Endothelial cell of umbilical vein (primary cell): ENCODE measurements at regions not wholly inside any gene's neighbourhood (a gene's known extent, or its start where the extent isn't known, plus 50 kb on each side); places are given as distances from the start of the nearest gene placed in this dataset.

ENCODE experiments used
- BruUV-seq: library from RNA; stranded (reverse); fragments of 400-500 nt; replicated peaks from 2 replicates; lab custom pipeline; 2021; lab: Mats Ljungman, UMichigan
- CTCF ChIA-PET: fragments of 300-600, 350-600 bp; sonication (Branson Sonifier 250); formaldehyde crosslinking; loops from one replicate; lab custom pipeline; 2021; ENCODE audit warnings: antibody characterized with exemption, inconsistent platforms; lab: Charles Lee
- POLR2A ChIA-PET: fragments of 300-600, 350-600 bp; sonication (Branson Sonifier 250); formaldehyde crosslinking; loops from one replicate; lab custom pipeline; 2021; ENCODE audit warnings: antibody characterized with exemption, inconsistent platforms; lab: Charles Lee
- DNase-seq: peaks from one replicate; pipeline ENCODE4 v3.0.0-alpha.2; 2011; ENCODE audit warnings: low read depth, low spot score
- FAIRE-seq: peaks from 2 replicates; lab custom pipeline; 2011; peaks lifted over from hg19 to GRCh38; lab: Jason Lieb, UNC
- H2AFZ ChIP-seq: 2 replicates; pipeline ENCODE4 v1.6.0; 2012; ENCODE audit warnings: low read depth, low read length, control low read depth, inconsistent platforms
- H3K27ac ChIP-seq: 2 replicates; pipeline ENCODE4 v1.5.1; 2011; ENCODE audit warnings: low read depth, mild to moderate bottlenecking, control low read depth, low read length, moderate library complexity; ENCODE audit not compliant: insufficient read depth
- H3K27me3 ChIP-seq, 2 experiments: 2 replicates each; pipeline versions ENCODE4 v1.6.0 to v1.6.1; 2011; ENCODE audit warnings: low read length in 2 of 2, mixed read lengths in 1 of 2; ENCODE audit not compliant: control insufficient read depth in 2 of 2, insufficient read depth in 2 of 2
- H3K36me3 ChIP-seq, 2 experiments: 2 replicates in 1 of 2; 3 replicates in 1 of 2; pipeline ENCODE4 v1.5.1; 2011; ENCODE audit warnings: low read length in 2 of 2, mild to moderate bottlenecking in 1 of 2, moderate library complexity in 1 of 2; ENCODE audit not compliant: control insufficient read depth in 2 of 2, insufficient read depth in 2 of 2; ENCODE audit errors: extremely low read depth in 1 of 2
- H3K4me1 ChIP-seq: 3 replicates; pipeline ENCODE4 v1.5.1; 2011; ENCODE audit warnings: mild to moderate bottlenecking, low read length; ENCODE audit not compliant: control insufficient read depth, insufficient read depth; ENCODE audit errors: extremely low read depth
- H3K4me2 ChIP-seq: 2 replicates; pipeline ENCODE4 v1.6.1; 2011; ENCODE audit warnings: low read length, control low read depth, mixed read lengths; ENCODE audit not compliant: insufficient read depth
- H3K4me3 ChIP-seq, 3 experiments: fragments of 200-600 bp in 1 of 3; sonication (generic), shearing (Covaris generic) in 1 of 3; replicated peaks in 1 of 3; 2 replicates each; pipeline ENCODE4 v1.5.1; 2011 to 2016; ENCODE audit warnings: control low read depth in 3 of 3, low read length in 3 of 3, mild to moderate bottlenecking in 2 of 3, inconsistent platforms in 1 of 3, low read depth in 1 of 3, moderate library complexity in 1 of 3; ENCODE audit not compliant: insufficient read depth in 1 of 3
- H3K79me2 ChIP-seq: 2 replicates; pipeline ENCODE4 v1.6.0; 2012; ENCODE audit warnings: low read length, inconsistent platforms; ENCODE audit not compliant: control insufficient read depth, insufficient read depth
- H3K9ac ChIP-seq: replicated peaks from 2 replicates; pipeline ENCODE3; 2011; ENCODE audit warnings: low read length, control low read depth; ENCODE audit not compliant: insufficient read depth; ENCODE audit errors: extremely low read depth
- H3K9me1 ChIP-seq: replicated peaks from 3 replicates; pipeline ENCODE4 v1.6.0; 2011; ENCODE audit warnings: mild to moderate bottlenecking, low read length; ENCODE audit not compliant: control insufficient read depth, insufficient read depth; ENCODE audit errors: extremely low read depth
- H3K9me3 ChIP-seq: replicated peaks from 2 replicates; pipeline ENCODE4 v1.5.1; 2012; ENCODE audit warnings: low read length, inconsistent platforms; ENCODE audit not compliant: control insufficient read depth, insufficient read depth
- H4K20me1 ChIP-seq: replicated peaks from 2 replicates; pipeline ENCODE3; 2011; ENCODE audit warnings: mild to moderate bottlenecking, low read length; ENCODE audit not compliant: control insufficient read depth, insufficient read depth; ENCODE audit errors: extremely low read depth
- CTCF ChIP-seq, 2 donors: IDR thresholded peaks; 1 replicate in 1 of 2; 2 replicates in 1 of 2; pipeline ENCODE4 v1.5.1; 2011; ENCODE audit warnings: low read length in 2 of 2, mild to moderate bottlenecking in 2 of 2, moderate library complexity in 2 of 2, control low read depth in 1 of 2, inconsistent platforms in 1 of 2, low read depth in 1 of 2; ENCODE audit not compliant: insufficient read depth in 1 of 2; ENCODE audit errors: extremely low read depth in 1 of 2
- EZH2 ChIP-seq: IDR thresholded peaks from 2 replicates; pipeline ENCODE4 v1.6.1; 2012; ENCODE audit warnings: borderline replicate concordance, low read depth, mild to moderate bottlenecking, moderate library complexity, low read length, inconsistent platforms; ENCODE audit not compliant: severe bottlenecking
- FOS ChIP-seq: IDR thresholded peaks from 2 replicates; pipeline ENCODE4 v1.6.1; 2011; ENCODE audit warnings: mild to moderate bottlenecking, low read length, moderate library complexity, borderline replicate concordance; ENCODE audit not compliant: insufficient read depth
- GATA2 ChIP-seq: IDR thresholded peaks from 2 replicates; pipeline ENCODE4 v1.7.0; 2011; ENCODE audit warnings: low read depth, mild to moderate bottlenecking, moderate library complexity, mixed read lengths, low read length; ENCODE audit not compliant: insufficient read length, insufficient read depth
- JUN ChIP-seq: IDR thresholded peaks from 2 replicates; pipeline ENCODE4 v1.6.1; 2011; ENCODE audit warnings: borderline replicate concordance, low read depth; ENCODE audit not compliant: insufficient read length, insufficient read depth
- MAX ChIP-seq: IDR thresholded peaks from 2 replicates; pipeline ENCODE4 v1.6.1; 2011; ENCODE audit not compliant: insufficient read depth, insufficient read length
- MYC ChIP-seq: IDR thresholded peaks from one replicate; pipeline ENCODE4 v1.6.1; 2011; ENCODE audit warnings: mild to moderate bottlenecking, low read depth, low read length
- POLR2A ChIP-seq: IDR thresholded peaks from 2 replicates; pipeline ENCODE4 v1.6.1; 2012; ENCODE audit warnings: low read depth, mild to moderate bottlenecking, control low read depth, low read length
- POLR2AphosphoS5 ChIP-seq: IDR thresholded peaks from 2 replicates; pipeline ENCODE4 v1.6.1; 2012; ENCODE audit warnings: low read depth, mild to moderate bottlenecking, control low read depth, low read length, moderate library complexity; ENCODE audit not compliant: insufficient read depth
- dilution Hi-C: fragments of 300-500 bp; cut with MboI; formaldehyde crosslinking; loops from one replicate; pipeline ENCODE4 v1.15.0; 2019; ENCODE audit warnings: low sequenced_read_pairs; ENCODE audit not compliant: extremely low pct_ligation_motif_present
- intact Hi-C: fragments of 100-400 bp; cut with micrococcal nuclease; formaldehyde crosslinking; loops from one replicate; pipeline ENCODE4 v1.10.0; 2022

DNA sequence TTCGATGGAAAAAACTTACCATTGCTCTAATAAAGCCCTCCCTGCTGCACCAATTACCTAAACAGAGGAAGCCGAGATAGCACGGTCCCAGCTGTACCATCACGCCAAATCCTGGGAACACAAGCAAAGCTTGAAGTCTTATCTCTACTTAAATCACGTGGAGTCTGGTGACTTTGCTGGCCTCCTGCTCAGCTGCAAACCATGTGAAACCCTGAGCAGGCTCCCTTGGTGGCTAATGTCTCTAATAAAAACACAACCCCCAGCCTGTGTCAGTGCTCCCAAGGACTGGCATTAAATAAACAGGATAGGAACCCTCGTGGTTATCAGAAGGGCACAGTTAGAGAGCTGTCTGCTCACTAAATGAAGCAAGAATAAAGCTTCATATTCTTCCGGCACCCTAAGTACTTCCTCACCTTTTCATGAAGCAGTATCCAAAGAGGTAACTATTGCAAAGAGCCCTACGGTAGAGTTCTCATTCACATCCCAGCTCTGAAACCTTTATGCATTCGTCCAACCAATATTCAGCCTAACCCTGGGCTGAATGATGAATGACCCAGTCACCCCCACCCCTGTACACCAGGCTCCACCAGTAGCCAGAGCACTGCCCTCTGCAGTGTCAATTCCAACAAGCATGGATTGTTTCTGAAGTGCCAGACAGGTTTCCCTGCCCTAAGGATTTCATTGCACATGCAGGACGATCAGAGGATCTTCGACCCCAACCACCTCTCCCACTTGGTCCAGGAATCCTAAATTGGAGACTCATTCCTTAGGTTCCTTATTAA, 452.7 kb upstream of the TMPO start:
- Histone ChIP-seq H3K36me3 (no peaks in the 10 kb centered on the region), H4K20me1 (no peaks in the 10 kb centered on the region), H3K9me3 (no peaks in the 10 kb centered on the region), H3K4me1 (no peaks in the 10 kb centered on the region), H3K9me1 (no peaks in the 10 kb centered on the region), H3K4me3 (no peak overlapping the region), H2AFZ (no peak overlapping the region), H3K27me3 (no peaks in the 10 kb centered on the region), H3K4me2 (no peak overlapping the region), H3K9ac (no peak overlapping the region), H3K79me2 (no peaks in the 10 kb centered on the region), H3K27ac (no peak overlapping the region)
- ChIA-PET CTCF (no interaction called here), POLR2A (no interaction called here)
- intact Hi-C loops = no loop called here
- no peak for TF ChIP-seq MYC
- TF ChIP-seq CTCF (IDR thresholded peaks at IDR 0.05; ENCODE audit: extremely low read depth in 1 of 2, insufficient read depth in 1 of 2, low read depth in 1 of 2, low read length in 2 of 2) = no peak
- no peak for TF ChIP-seq POLR2A
- TF ChIP-seq FOS = no peak
- BruUV-seq = no TSS peak
- DNase-seq (no peak), FAIRE-seq (no peak)
- dilution Hi-C loops = no loop called here

DNA sequence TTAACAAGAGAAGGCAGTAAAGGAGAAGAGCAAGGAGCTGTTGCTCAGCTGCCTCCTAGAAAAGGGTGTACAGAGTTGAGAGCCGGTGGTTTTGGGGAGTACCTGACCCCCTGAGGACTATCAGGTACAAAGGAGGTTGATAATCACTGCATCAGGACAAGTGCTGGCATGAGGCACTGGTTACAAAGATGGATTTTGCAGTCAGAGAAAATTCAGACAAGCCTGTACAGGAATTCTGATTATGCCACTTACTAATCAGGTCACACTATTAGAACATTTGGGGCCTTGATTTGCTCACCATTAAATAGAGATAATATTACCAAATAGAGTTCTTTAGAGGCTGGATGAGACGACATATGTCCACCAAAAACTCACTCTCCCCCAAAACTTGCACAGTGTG, 450.9 kb upstream of the TMPO start:
- FAIRE-seq (no peak), DNase-seq (no peak)
- Histone ChIP-seq H4K20me1 (no peaks in the 10 kb centered on the region), H3K27me3 (no peaks in the 10 kb centered on the region), H3K4me2 (no peak overlapping the region), H3K36me3 (no peaks in the 10 kb centered on the region), H3K9me1 (no peaks in the 10 kb centered on the region), H3K4me1 (no peaks in the 10 kb centered on the region), H3K9me3 (no peaks in the 10 kb centered on the region), H3K4me3 (no peak overlapping the region), H2AFZ (no peak overlapping the region), H3K9ac (no peak overlapping the region), H3K79me2 (no peaks in the 10 kb centered on the region), H3K27ac (no peak overlapping the region)
- ChIA-PET CTCF (no interaction called here), POLR2A (no interaction called here)
- TF ChIP-seq JUN (no peak), GATA2 (no peak), CTCF (IDR thresholded peaks at IDR 0.05; ENCODE audit: extremely low read depth in 1 of 2, insufficient read depth in 1 of 2, low read depth in 1 of 2, low read length in 2 of 2) (no peak), FOS (no peak), EZH2 (no peak), MAX (no peak), POLR2A (no peak), POLR2AphosphoS5 (no peak), MYC (no peak)
- dilution Hi-C loops (no loop called here), intact Hi-C loops (no loop called here)
- no TSS peak for BruUV-seq
